Loucy (cell line): ENCODE measurements at regions not wholly inside any gene's neighbourhood (a gene's known extent, or its start where the extent isn't known, plus 50 kb on each side); places are given as distances from the start of the nearest gene placed in this dataset.
"Not testable (repeated sequence)": the region's sequence is repeated elsewhere in the genome, so short reads cannot be mapped to it uniquely, and the experiment has no call there.

Experiments
- H2AFZ ChIP-seq: fragments of 200-600 bp; sonication (generic); 2 replicates; pipeline ENCODE4 v1.6.0; 2016; ENCODE audit warnings: antibody characterized with exemption, mild to moderate bottlenecking, low read length, moderate library complexity
- H3F3A ChIP-seq: fragments of 200-600 bp; 2 replicates; pipeline ENCODE4 v1.6.0; 2016; ENCODE audit warnings: antibody characterized with exemption, low read depth, mild to moderate bottlenecking
- H3K27me3 ChIP-seq: fragments of 200-600 bp; sonication (generic); 2 replicates; pipeline ENCODE4 v1.6.1; 2014; ENCODE audit warnings: low read length, mild to moderate bottlenecking; ENCODE audit not compliant: insufficient read depth, poor library complexity, severe bottlenecking
- H3K36me3 ChIP-seq: fragments of 200-600 bp; sonication (generic); 2 replicates; pipeline ENCODE4 v1.6.1; 2016; ENCODE audit warnings: low read length; ENCODE audit not compliant: insufficient read depth
- H3K4me1 ChIP-seq: fragments of 200-600 bp; sonication (generic); 2 replicates; pipeline ENCODE4 v1.5.1; 2014; ENCODE audit warnings: low read length, mild to moderate bottlenecking; ENCODE audit not compliant: insufficient read depth, poor library complexity, severe bottlenecking
- H3K4me2 ChIP-seq: fragments of 200-600 bp; sonication (generic); 2 replicates; pipeline ENCODE4 v1.6.0; 2014; ENCODE audit warnings: antibody characterized with exemption, low read length, low read depth, mild to moderate bottlenecking; ENCODE audit not compliant: poor library complexity, severe bottlenecking
- H3K4me3 ChIP-seq: fragments of 200-600 bp; sonication (generic); 2 replicates; pipeline ENCODE4 v1.5.1; 2014; ENCODE audit warnings: low read length, mild to moderate bottlenecking, mixed read lengths; ENCODE audit not compliant: poor library complexity, severe bottlenecking
- H3K79me2 ChIP-seq: fragments of 200-600 bp; sonication (generic); 2 replicates; pipeline ENCODE4 v1.6.1; 2014; ENCODE audit warnings: low read length; ENCODE audit not compliant: insufficient read depth
- H3K9ac ChIP-seq: fragments of 200-600 bp; sonication (generic); 2 replicates; pipeline ENCODE4 v1.6.0; 2014; ENCODE audit warnings: mild to moderate bottlenecking, low read depth, low read length, moderate library complexity; ENCODE audit not compliant: poor library complexity, severe bottlenecking
- H3K9me2 ChIP-seq: fragments of 200-600 bp; sonication (generic); replicated peaks from 2 replicates; pipeline ENCODE4 v1.6.1; 2016; ENCODE audit warnings: low read depth, low read length, mixed read lengths
- H3K9me3 ChIP-seq: fragments of 200-600 bp; sonication (generic); 2 replicates; pipeline ENCODE4 v1.6.1; 2014; ENCODE audit warnings: mild to moderate bottlenecking, antibody characterized with exemption, low read length, low read depth; ENCODE audit not compliant: insufficient read depth
- H4K20me1 ChIP-seq: fragments of 200-600 bp; sonication (generic); 2 replicates; pipeline ENCODE4 v1.6.0; 2014; ENCODE audit warnings: antibody characterized with exemption, low read length, mild to moderate bottlenecking; ENCODE audit not compliant: insufficient read depth, poor library complexity, severe bottlenecking
- CTCF ChIP-seq: fragments of 200-600 bp; sonication (generic); conservative IDR thresholded peaks from 2 replicates; pipeline ENCODE4 v1.5.1; 2014; ENCODE audit warnings: mild to moderate bottlenecking, antibody characterized with exemption, low read length
- EZH2phosphoT487 ChIP-seq: fragments of 200-600 bp; IDR thresholded peaks from 2 replicates; pipeline ENCODE4 v1.6.1; 2018; ENCODE audit warnings: antibody characterized with exemption, mild to moderate bottlenecking, moderate library complexity, borderline replicate concordance

- H3K27me3 ChIP-seq, result peaks cover 6% of the 10 kb centered on the region
- H3K79me2 ChIP-seq, result no peaks in the 10 kb centered on the region
- H3K36me3 ChIP-seq, result no peaks in the 10 kb centered on the region
- H3K9me2 ChIP-seq, result no peaks in the 10 kb centered on the region
- no peaks in the 10 kb centered on the region for H3F3A ChIP-seq
- TF ChIP-seq EZH2phosphoT487 (no peak), CTCF (no peak)
- no peaks in the 10 kb centered on the region for H3K9me3 ChIP-seq
- H3K4me2 ChIP-seq, result no peak overlapping the region
- no peak overlapping the region for H3K9ac ChIP-seq
- no peak overlapping the region for H3K4me3 ChIP-seq
- no peak overlapping the region for H2AFZ ChIP-seq
- no peaks in the 10 kb centered on the region for H4K20me1 ChIP-seq
- no peaks in the 10 kb centered on the region for H3K4me1 ChIP-seq
Measured at GRCh38 chr2:95695613-95696012, 103.8 kb downstream of the TRIM43 start.

DNA sequence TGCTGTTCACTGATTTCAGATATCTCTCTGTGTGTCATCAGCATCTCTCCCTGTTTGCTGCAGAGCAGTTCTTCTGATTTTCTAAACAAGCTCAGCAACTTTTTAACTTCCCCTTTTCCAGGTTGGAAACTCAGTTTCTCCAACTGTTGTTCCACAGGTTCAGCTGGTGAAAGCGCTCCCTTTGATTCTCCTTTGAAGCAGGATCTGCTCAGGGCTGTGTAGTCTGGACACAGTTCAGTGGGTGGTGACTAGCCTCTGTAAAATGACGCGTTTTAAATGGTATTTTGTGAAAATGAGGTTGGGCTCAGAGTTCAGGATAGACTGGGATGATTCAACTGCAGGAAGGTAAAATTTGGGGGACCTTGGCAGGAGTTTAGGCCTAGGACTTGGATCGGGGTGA is 106.3 kb downstream of the TRIM43 start:
- peaks cover 6% of the 10 kb centered on the region for H3K27me3 ChIP-seq
- H3K9me3 ChIP-seq, result no peaks in the 10 kb centered on the region
- H3K36me3 ChIP-seq, result no peaks in the 10 kb centered on the region
- H3K9me2 ChIP-seq, result no peaks in the 10 kb centered on the region
- H3K4me1 ChIP-seq, result no peaks in the 10 kb centered on the region
- H3K4me3 ChIP-seq, result no peak overlapping the region
- no peaks in the 10 kb centered on the region for H3K79me2 ChIP-seq
- TF ChIP-seq CTCF, result no peak
- no peak for TF ChIP-seq EZH2phosphoT487
- no peak overlapping the region for H3K9ac ChIP-seq
- no peak overlapping the region for H3K4me2 ChIP-seq
- no peaks in the 10 kb centered on the region for H4K20me1 ChIP-seq
- no peak overlapping the region for H2AFZ ChIP-seq
- H3F3A ChIP-seq, result no peaks in the 10 kb centered on the region

GRCh38 chr2:95699201-95700184 is 107.7 kb downstream of the TRIM43 start:
- not testable (repeated sequence) for H2AFZ ChIP-seq, H3K9me2 ChIP-seq, H3K4me1 ChIP-seq, H3K36me3 ChIP-seq, H3K9ac ChIP-seq, H3F3A ChIP-seq, H3K27me3 ChIP-seq, H3K4me3 ChIP-seq, H3K9me3 ChIP-seq, H4K20me1 ChIP-seq, H3K4me2 ChIP-seq, H3K79me2 ChIP-seq

DNA sequence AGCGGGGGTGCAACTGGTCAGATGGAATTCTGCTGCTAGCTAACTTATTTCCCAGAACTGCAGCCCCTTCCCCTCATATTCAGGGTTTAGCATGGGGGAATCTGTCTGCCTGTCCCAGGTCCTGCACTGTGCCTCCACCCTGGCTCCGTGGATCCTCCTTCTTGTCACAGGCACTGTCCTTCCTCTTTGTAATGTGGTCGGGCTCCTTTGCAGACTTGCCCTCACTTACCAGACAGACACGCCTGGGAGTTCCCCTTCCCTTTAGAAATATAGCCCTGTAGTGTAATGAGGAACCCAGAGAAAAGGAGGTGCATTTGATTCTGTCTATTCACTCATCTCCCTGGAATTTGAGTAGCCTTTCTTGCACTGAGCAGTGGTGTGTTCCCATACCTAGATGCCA is 108.7 kb downstream of the TRIM43 start:
- Histone ChIP-seq H3K79me2 (no peaks in the 10 kb centered on the region), H3K4me2 (no peak overlapping the region), H3K36me3 (no peaks in the 10 kb centered on the region), H3K27me3 (peaks cover 6% of the 10 kb centered on the region), H3K9me2 (no peaks in the 10 kb centered on the region), H4K20me1 (no peaks in the 10 kb centered on the region), H3K4me1 (no peaks in the 10 kb centered on the region), H3K4me3 (no peak overlapping the region), H3K9ac (no peak overlapping the region), H2AFZ (no peak overlapping the region), H3K9me3 (no peaks in the 10 kb centered on the region), H3F3A (no peaks in the 10 kb centered on the region)
- TF ChIP-seq EZH2phosphoT487 (no peak), CTCF (no peak)
